Endodermal cell (in vitro differentiated cells): ENCODE measurements at regions not wholly inside any gene's neighbourhood (a gene's known extent, or its start where the extent isn't known, plus 50 kb on each side); places are given as distances from the start of the nearest gene placed in this dataset.

ENCODE experiments used
- DNase-seq: peaks from one replicate; pipeline ENCODE4 v3.0.0-alpha.2; 2017
- H3K27ac ChIP-seq: 2 replicates; pipeline ENCODE4 v1.5.1; 2013; ENCODE audit warnings: mild to moderate bottlenecking, low read depth, low read length, moderate library complexity
- H3K27me3 ChIP-seq: 2 replicates; pipeline ENCODE4 v1.6.1; 2013; ENCODE audit warnings: mild to moderate bottlenecking, low read length, moderate library complexity; ENCODE audit not compliant: insufficient read depth, control insufficient read depth, poor library complexity, severe bottlenecking
- H3K36me3 ChIP-seq: 2 replicates; pipeline ENCODE4 v1.7.0; 2013; ENCODE audit warnings: mild to moderate bottlenecking, low read length, moderate library complexity; ENCODE audit not compliant: control insufficient read depth, insufficient read depth
- H3K4me1 ChIP-seq: one replicate; pipeline ENCODE4 v1.7.0; 2013; ENCODE audit warnings: low read length; ENCODE audit not compliant: control insufficient read depth, insufficient read depth
- H3K4me3 ChIP-seq: 2 replicates; pipeline ENCODE4 v1.5.1; 2013; ENCODE audit warnings: mild to moderate bottlenecking, low read length, moderate library complexity
- H3K9ac ChIP-seq: 2 replicates; pipeline ENCODE4 v1.6.1; 2013; ENCODE audit warnings: mild to moderate bottlenecking, low read length, moderate library complexity; ENCODE audit not compliant: poor library complexity, severe bottlenecking; ENCODE audit errors: extremely low read depth
- H3K9me3 ChIP-seq: 2 replicates; pipeline ENCODE4 v1.6.1; 2013; ENCODE audit warnings: mild to moderate bottlenecking, low read length, moderate library complexity; ENCODE audit not compliant: control insufficient read depth
- H3K27ac Mint-ChIP-seq: 2 replicates; pipeline ENCODE4 v1.8.0; 2020; ENCODE audit warnings: mixed read lengths
- H3K27me3 Mint-ChIP-seq: 2 replicates; pipeline ENCODE4 v1.8.0; 2021; ENCODE audit warnings: mild to moderate bottlenecking, mixed read lengths; ENCODE audit not compliant: insufficient read depth
- H3K36me3 Mint-ChIP-seq: 2 replicates; pipeline ENCODE4 v1.8.0; 2020; ENCODE audit warnings: low read depth, mixed read lengths
- H3K4me1 Mint-ChIP-seq: 2 replicates; pipeline ENCODE4 v1.8.0; 2020; ENCODE audit warnings: mixed read lengths
- H3K4me3 Mint-ChIP-seq: 2 replicates; pipeline ENCODE4 v1.8.0; 2020; ENCODE audit warnings: mild to moderate bottlenecking, moderate library complexity, mixed read lengths
- H3K9me3 Mint-ChIP-seq: 2 replicates; pipeline ENCODE4 v1.8.0; 2020; ENCODE audit warnings: mild to moderate bottlenecking, mixed read lengths
- CTCF ChIP-seq: fragments of 200-600 bp; sonication (generic); conservative IDR thresholded peaks from 2 replicates; pipeline ENCODE4 v1.5.0; 2021; ENCODE audit warnings: antibody characterized with exemption, mild to moderate bottlenecking
- WGBS, 2 experiments: methylation state at CpG; one replicate each; pipeline versions ENCODE4 v1.1.5 to v1.1.7; 2013; ENCODE audit warnings: missing lambda C conversion rate in 2 of 2, mixed read lengths in 1 of 2; ENCODE audit not compliant: insufficient coverage in 1 of 2, insufficient read length in 1 of 2; 5-methylcytosine and 5-hydroxymethylcytosine counted together

- Histone ChIP-seq H3K36me3 (no peaks in the 10 kb centered on the region), H3K9me3 (no peaks in the 10 kb centered on the region), H3K4me1 (no peaks in the 10 kb centered on the region), H3K4me3 (no peak overlapping the region), H3K9ac (no peak overlapping the region), H3K27ac (no peak overlapping the region), H3K27me3 (no peaks in the 10 kb centered on the region)
- Mint-ChIP-seq H3K4me3 (no peak overlapping the region), H3K4me1 (no peaks in the 10 kb centered on the region), H3K36me3 (no peaks in the 10 kb centered on the region), H3K27me3 (peaks cover 4% of the 10 kb centered on the region), H3K9me3 (no peaks in the 10 kb centered on the region), H3K27ac (no peak overlapping the region)
- no peak for DNase-seq
- WGBS, 2 experiments, result 91 to 100% methylated on average over 2 of the region's 2 CpGs
- TF ChIP-seq CTCF, result no peak
These were observed 357.5 kb upstream of the JAG1 start for GRCh38 chr20:11031300-11031699.

- Histone ChIP-seq H3K9me3 (no peaks in the 10 kb centered on the region), H3K4me3 (no peak overlapping the region), H3K27ac (no peak overlapping the region), H3K4me1 (no peaks in the 10 kb centered on the region), H3K36me3 (no peaks in the 10 kb centered on the region), H3K27me3 (no peaks in the 10 kb centered on the region), H3K9ac (no peak overlapping the region)
- Mint-ChIP-seq H3K4me1 (no peaks in the 10 kb centered on the region), H3K27ac (no peak overlapping the region), H3K36me3 (no peaks in the 10 kb centered on the region), H3K4me3 (no peak overlapping the region), H3K9me3 (no peaks in the 10 kb centered on the region), H3K27me3 (peaks cover 4% of the 10 kb centered on the region)
- DNase-seq, result peak; percentile 59
- WGBS, 2 experiments, result 83 to 85% methylated on average over 2 to 3 of the region's 3 CpGs
- peak; percentile 60 for TF ChIP-seq CTCF
These were observed 358.8 kb upstream of the JAG1 start for GRCh38 chr20:11032611-11033010.

- Mint-ChIP-seq H3K27ac (no peak overlapping the region), H3K9me3 (no peaks in the 10 kb centered on the region), H3K4me1 (no peaks in the 10 kb centered on the region), H3K27me3 (peaks cover 4% of the 10 kb centered on the region), H3K36me3 (no peaks in the 10 kb centered on the region), H3K4me3 (no peak overlapping the region)
- no peak overlapping the region for H3K9ac ChIP-seq
- no peaks in the 10 kb centered on the region for H3K27me3 ChIP-seq
- H3K27ac ChIP-seq, result no peak overlapping the region
- H3K4me3 ChIP-seq, result no peak overlapping the region
- H3K4me1 ChIP-seq, result no peaks in the 10 kb centered on the region
- H3K9me3 ChIP-seq, result no peaks in the 10 kb centered on the region
- WGBS, 2 experiments, result 96 to 100% methylated on average over 3 of the region's 3 CpGs
- no peak for TF ChIP-seq CTCF
- no peak for DNase-seq
- no peaks in the 10 kb centered on the region for H3K36me3 ChIP-seq
These were observed 360.2 kb upstream of the JAG1 start for GRCh38 chr20:11034025-11034424.
